GM21367 (cell line): ENCODE measurements at regions not wholly inside any gene's neighbourhood (a gene's known extent, or its start where the extent isn't known, plus 50 kb on each side); places are given as distances from the start of the nearest gene placed in this dataset.
"Not testable (repeated sequence)": the region's sequence is repeated elsewhere in the genome, so short reads cannot be mapped to it uniquely, and the experiment has no call there.

Source experiments
- ATAC-seq: cut with Tn5 transposase; IDR thresholded peaks from one replicate; pipeline ENCODE4 v1.9.1; 2021; ENCODE audit not compliant: unreplicated experiment

- ATAC-seq, result no peak
These were observed 430.0 kb upstream of the SOX5 start for GRCh38 chr12:24379433-24379832.

DNA sequence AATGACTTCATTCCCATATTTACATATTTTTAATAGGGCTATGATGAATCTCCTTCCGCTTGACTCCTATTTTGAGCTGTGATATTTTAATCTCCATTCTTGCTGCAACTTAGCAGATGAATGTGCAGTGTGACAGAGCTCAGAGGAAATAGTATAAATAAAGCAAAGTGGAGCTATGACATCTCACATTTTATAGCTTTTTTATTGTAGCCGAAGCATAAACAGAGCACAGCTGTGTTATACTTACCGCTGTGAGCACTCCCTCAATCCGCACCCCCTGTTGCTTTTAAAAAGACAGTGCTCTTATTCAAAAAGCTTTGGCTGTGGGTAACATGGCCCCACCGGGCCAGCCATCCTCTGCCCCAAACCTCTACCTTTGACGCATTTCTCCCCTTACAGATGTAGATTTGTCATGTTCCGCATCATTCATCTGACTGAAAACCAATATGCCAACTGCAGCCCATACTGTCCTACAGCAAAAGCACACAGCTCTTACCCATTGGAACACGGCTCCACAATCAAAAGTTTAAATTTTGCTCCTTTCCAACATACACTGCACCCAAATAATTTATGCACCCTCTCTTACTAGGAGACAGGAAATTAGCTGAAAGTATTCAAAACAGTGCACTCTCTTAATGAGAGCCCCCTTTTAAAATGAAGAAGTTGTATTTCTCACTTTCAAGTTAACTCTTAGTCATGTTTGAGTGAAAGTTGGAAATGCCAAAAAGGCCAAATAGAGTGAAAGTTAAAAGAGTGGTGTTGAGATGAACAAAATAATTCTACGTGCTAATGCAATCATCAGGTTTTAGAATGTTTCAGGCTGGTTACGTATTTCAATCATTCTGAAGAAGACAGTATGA is 429.3 kb upstream of the SOX5 start:
- peak; percentile 75 for ATAC-seq

DNA sequence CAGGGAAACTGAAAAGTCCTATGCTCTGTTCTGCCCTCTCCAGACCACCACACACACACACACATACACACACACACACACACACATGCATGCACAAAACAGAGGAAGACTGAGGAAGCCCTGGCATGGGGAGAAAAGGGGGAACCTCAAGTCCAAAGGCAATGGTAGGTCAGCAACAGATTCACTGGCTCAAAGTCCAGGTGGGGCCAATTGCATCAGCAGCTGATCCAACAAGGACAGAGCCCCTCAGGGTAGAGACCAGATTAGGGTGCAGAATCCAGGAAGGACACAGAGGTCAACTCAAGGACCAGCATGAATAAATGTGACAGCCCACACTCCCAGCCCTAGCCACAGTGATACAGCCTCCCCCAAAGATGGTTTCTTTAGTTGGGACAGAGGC is 425.0 kb upstream of the SOX5 start:
- no peak for ATAC-seq

GRCh38 chr12:24373004-24373403 is 423.5 kb upstream of the SOX5 start:
- ATAC-seq, result no peak

DNA sequence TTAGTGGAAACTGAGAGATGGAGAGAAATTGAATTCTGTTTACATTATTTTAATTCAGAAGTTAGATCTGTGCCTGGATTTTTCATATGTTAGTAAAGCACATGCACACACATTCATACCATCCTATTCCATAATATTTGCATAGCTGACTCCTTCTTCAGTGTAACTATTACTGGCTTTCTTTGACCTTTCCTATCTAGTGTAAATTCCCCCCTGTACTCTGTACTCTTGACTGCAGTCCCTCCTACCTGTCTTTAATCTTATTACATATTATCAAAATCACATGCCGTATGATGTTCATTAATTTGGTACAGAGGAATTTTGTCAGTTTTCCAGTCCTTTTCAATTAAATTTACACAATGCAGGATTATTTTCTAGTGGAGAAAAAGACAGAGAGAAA is 417.0 kb upstream of the SOX5 start:
- ATAC-seq, result no peak

GRCh38 chr12:24364921-24365320 is 415.5 kb upstream of the SOX5 start:
- ATAC-seq, result no peak

- no peak for ATAC-seq
These were observed 413.8 kb upstream of the SOX5 start for GRCh38 chr12:24363177-24363754.

- no peak for ATAC-seq
These were observed 412.6 kb upstream of the SOX5 start for GRCh38 chr12:24361877-24362580.

DNA sequence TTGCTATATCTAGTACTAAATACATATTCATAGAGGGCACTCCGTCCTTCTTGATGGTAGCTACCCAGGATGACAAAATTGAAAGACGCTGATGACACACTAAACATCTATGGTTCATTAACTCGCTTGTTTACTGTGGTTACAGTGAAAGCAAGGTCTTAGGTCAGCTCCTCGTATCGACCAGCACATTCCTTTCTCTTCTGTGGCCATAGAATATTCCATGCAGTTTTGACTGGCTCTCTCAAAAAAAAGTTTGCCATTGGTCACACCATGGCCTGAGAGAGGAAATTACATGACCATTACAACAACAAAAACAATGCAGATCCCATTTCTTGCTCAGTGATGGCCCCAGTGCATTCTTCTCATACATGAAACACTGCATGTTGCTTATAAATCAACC is 411.4 kb upstream of the SOX5 start:
- peak; percentile 79 for ATAC-seq

DNA sequence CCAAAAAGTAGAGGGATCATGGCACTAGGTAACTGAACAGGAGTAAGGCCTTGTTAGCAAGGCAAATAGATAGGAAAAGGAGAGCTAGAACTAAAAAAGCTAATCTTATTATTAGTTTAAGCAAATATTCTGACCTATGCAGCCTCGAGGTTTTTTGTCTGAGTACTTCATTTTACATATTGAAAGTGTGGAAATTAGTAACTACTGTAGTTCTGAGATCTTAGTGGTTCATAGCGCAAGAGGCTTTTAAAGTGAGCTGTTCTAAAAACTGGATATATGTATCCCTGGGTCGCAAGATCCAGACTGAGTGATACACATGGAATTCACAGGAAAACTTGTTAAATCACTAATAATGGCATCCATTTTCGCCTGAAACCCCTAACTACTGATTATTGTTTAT is 411.0 kb upstream of the SOX5 start:
- ATAC-seq, result peak; percentile 23

DNA sequence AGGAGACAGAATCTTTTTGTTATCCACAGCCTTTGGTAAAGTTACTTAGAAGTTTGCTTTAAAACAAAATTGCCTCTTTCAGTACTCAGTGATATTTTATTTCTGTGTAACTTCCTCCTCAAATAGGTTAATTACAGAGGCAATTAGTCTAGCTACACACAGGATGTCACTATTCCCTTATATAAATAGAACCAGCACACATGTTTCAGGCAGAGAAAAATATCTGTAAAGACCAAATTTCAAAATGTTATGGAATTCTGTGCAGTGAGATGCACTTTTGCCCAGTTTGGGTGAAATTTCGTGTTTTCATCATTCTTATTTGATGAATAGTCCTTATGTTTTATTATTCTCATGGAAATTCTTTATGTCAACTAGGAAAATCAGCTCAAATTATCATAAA is 410.6 kb upstream of the SOX5 start:
- ATAC-seq, result no peak

DNA sequence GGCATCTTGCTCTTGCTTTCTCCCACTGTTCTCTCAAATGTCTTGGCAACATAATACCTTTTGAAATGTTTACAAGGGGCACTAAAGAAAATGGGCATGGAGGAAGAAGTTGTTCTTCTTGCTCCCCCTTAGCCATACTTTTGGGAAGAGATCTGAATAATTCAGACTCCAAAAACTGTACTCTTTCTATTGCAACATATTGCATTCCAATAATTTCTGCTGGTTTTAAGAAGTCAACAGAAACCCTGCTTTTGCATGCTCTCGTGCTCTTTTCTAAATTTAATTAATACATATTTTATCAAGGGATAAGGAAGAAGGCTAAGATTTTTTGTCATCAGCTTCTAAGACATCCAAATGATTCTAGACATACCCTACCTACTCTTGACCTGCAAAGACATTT is 409.9 kb upstream of the SOX5 start:
- no peak for ATAC-seq

DNA sequence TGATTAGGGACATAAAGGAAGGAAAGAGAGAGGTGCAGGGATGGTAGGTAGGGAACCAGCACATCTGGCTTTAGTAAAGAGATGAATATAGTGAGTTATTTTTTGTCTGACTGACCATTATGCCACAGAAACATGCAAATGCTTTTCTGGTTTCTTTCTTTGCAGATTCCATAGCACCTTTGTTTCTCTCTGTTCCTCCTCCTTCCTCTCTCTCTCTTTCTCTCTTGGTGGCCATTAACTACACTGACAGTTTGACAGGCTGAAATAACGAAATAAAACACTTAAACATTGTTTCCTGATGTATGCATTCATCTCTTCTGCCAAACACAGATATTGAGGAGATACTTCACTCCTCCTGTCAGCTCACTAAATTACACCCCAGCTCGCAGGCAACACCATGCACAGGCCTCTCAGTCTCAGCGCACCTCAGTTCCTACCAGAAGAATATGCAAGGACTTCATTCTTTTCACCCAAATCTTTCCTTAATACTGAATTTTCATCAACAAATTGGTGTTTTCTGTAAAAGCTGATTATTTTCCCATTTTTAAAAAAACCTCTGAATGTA is 406.9 kb upstream of the SOX5 start:
- peak; percentile 70 for ATAC-seq

DNA sequence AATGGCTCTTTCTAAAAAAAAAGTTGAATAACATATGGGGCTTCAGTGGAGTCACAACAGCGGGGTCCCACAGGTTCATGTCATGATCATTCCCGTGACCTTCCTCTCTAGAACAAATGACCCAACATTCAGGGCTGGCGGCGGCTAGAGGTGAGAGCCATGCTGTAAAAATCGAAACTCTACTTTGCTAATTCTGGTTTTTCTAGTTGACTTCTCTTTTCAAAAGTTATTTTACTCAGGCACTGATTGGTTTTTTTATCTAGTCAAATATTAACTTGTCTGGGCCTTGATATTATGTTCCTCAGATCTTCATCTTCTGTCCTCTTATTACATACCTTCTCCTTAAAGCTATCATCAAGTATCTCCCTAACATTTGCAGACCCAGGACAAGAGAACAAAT is 402.9 kb upstream of the SOX5 start:
- no peak for ATAC-seq

DNA sequence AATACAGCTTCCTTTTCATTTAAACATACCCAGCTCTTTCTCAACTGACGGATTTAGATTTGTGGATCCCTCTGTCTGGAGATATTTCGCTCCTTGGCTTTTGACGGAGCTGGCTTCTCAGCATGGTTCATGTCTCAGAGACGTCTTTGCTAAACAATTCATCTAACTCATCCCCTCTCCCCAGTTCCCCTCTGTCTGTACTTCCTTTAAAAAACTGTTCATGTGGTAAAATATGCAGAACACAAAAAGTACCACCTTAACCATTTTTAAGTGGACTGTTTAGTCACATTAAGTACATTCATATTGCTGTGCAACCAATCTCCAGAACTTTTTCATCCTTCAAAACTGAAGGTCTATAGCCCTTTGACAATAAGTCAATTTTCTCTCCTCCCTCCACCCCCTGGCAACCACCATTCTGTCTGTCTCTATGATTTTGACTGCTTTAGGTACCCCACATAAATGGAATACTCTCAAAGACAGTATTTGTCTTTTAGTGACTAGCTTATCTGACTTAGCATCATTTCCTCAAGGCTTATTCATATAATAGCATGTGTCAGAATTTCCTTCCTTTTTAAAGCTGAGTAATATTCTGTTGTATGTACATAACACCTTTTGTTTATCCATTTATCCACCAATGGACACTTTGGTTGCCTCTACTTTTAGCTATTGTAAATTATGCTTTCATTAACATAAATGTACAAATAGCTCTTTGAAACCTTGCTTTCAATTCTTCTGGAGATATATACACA is 399.8 kb upstream of the SOX5 start:
- no peak for ATAC-seq

GRCh38 chr12:24348180-24348579 is 398.7 kb upstream of the SOX5 start:
- ATAC-seq, result not testable (repeated sequence)

GRCh38 chr12:24328261-24328660 is 378.8 kb upstream of the SOX5 start:
- ATAC-seq, result no peak

DNA sequence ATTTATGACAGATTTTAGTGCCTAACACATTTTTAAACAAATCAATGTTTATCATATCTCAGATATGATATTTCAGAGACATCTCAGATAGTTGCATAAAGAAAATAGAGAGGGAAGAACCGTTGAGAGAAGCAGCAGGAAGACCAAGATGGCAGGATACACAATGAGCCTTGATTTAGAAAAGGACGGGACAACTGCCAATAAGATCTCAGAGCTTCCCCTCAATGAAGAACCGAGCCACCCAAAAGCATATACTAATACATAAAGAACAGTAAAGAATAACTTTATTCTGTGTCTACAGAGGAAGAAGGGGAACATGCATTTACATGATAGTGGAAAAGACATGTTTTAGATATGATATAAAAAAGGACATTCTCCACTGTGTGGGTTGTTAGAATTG is 375.9 kb upstream of the SOX5 start:
- ATAC-seq, result no peak

DNA sequence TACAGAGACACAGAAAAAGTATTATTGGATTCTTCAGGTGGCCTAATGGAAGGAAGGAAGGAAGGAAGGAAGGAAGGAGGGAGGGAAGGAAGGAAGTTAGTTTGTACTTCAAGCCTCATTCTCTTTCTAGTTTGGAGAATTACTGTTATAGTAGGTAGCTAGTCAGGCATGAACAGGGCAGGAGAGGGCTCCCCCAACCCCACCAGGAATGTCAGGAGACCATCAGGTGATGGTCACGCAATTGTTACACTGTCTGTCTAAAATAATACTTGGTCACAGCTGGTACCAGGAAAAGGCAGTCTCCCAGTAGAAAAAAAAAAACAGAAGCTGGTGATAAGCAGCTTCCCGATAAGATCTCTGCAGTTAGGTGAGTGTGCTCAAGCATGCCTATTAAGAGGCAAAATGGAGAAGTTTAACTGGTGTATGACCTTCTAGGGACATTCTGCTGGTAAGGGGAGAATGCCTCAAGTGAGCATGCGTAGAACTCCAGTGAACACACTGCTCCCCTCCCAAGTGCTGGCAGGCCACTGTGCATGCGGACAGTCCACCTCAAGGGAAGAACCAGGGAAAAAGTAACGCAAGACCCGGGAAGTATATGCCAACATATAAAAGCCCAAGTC is 358.4 kb upstream of the SOX5 start:
- ATAC-seq, result no peak

GRCh38 chr12:24307153-24307552 is 357.7 kb upstream of the SOX5 start:
- no peak for ATAC-seq

- no peak for ATAC-seq
These were observed 356.5 kb upstream of the SOX5 start for GRCh38 chr12:24306001-24306400.
